ENCODE measurements at regions not wholly inside any gene's neighbourhood (a gene's known extent, or its start where the extent isn't known, plus 50 kb on each side); places are given as distances from the start of the nearest gene placed in this dataset.

DNA sequence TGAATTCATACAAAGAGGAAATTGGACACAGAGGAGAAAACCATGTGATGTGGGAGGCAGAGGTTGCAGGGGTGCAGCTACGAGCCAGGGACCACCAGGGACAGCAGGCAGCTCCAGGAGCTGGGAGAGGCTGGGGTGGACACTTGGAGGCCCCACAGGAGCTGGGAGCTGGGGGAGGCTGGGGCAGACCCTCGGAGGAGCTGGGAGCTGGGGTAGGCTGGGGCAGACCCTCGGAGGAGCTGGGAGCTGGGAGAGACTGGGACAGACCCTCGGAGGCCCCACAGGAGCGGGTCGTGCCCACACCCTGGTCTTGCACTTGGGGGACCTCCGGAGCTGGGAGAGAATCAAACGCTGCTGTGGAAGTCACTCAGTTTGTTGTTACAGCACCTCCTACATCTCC lies 141.7 kb downstream of the SOX1 start:
- no peak overlapping the region for H3K27ac Mint-ChIP-seq
- no peak overlapping the region for H3K4me3 Mint-ChIP-seq (ENCODE audit: low read depth)
- H3K9me3 Mint-ChIP-seq (ENCODE audit: low read depth) = no peaks in the 10 kb centered on the region
- H3K4me1 Mint-ChIP-seq (ENCODE audit: low read depth) = peaks cover 7% of the 10 kb centered on the region
- H3K36me3 Mint-ChIP-seq (ENCODE audit: insufficient read depth) = no peaks in the 10 kb centered on the region
- TF ChIP-seq, protein P1, sequence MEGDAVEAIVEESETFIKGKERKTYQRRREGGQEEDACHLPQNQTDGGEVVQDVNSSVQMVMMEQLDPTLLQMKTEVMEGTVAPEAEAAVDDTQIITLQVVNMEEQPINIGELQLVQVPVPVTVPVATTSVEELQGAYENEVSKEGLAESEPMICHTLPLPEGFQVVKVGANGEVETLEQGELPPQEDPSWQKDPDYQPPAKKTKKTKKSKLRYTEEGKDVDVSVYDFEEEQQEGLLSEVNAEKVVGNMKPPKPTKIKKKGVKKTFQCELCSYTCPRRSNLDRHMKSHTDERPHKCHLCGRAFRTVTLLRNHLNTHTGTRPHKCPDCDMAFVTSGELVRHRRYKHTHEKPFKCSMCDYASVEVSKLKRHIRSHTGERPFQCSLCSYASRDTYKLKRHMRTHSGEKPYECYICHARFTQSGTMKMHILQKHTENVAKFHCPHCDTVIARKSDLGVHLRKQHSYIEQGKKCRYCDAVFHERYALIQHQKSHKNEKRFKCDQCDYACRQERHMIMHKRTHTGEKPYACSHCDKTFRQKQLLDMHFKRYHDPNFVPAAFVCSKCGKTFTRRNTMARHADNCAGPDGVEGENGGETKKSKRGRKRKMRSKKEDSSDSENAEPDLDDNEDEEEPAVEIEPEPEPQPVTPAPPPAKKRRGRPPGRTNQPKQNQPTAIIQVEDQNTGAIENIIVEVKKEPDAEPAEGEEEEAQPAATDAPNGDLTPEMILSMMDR (IDR thresholded peaks at IDR 0.05; ENCODE audit: unreplicated experiment) = no peak
- peaks cover 62% of the 10 kb centered on the region for H3K27me3 Mint-ChIP-seq
- no peak for DNase-seq (ENCODE audit: low spot score, unreplicated experiment)

GRCh38 chr13:112209266-112209665 lies 142.3 kb downstream of the SOX1 start:
- Mint-ChIP-seq H3K27ac (no peak overlapping the region), H3K27me3 (peaks cover 59% of the 10 kb centered on the region), H3K9me3 (ENCODE audit: low read depth) (no peaks in the 10 kb centered on the region), H3K36me3 (ENCODE audit: insufficient read depth) (no peaks in the 10 kb centered on the region), H3K4me1 (ENCODE audit: low read depth) (peaks cover 10% of the 10 kb centered on the region), H3K4me3 (ENCODE audit: low read depth) (no peak overlapping the region)
- TF ChIP-seq, protein P1 (IDR thresholded peaks at IDR 0.05; ENCODE audit: unreplicated experiment) = no peak
- no peak for DNase-seq (ENCODE audit: low spot score, unreplicated experiment)

DNA sequence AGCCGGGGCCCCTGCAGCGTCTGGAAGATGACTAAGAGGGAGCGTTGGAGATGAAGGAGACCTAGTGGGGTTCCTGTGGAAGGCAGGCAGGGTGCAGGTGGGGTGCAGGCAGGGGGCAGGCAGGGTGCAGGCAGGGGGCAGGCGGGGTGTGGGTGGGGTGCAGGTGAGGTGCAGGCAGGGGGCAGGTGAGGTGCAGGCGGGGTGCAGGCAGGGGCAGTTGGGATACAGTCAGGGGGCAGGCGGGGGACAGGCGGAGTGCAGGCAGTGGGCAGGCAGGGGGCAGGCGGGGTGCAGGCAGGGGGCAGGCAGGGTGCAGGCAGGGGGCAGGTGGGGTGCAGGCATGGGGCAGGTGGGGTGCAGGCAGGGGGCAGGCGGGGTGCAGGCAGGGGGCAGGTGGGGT lies 142.8 kb downstream of the SOX1 start:
- no peak for DNase-seq (ENCODE audit: low spot score, unreplicated experiment)
- TF ChIP-seq, protein P1 (IDR thresholded peaks at IDR 0.05; ENCODE audit: unreplicated experiment) = no peak
- Mint-ChIP-seq H3K9me3 (ENCODE audit: low read depth) (no peaks in the 10 kb centered on the region), H3K4me3 (ENCODE audit: low read depth) (no peak overlapping the region), H3K27me3 (peaks cover 55% of the 10 kb centered on the region), H3K36me3 (ENCODE audit: insufficient read depth) (no peaks in the 10 kb centered on the region), H3K4me1 (ENCODE audit: low read depth) (peaks cover 10% of the 10 kb centered on the region), H3K27ac (no peak overlapping the region)

DNA sequence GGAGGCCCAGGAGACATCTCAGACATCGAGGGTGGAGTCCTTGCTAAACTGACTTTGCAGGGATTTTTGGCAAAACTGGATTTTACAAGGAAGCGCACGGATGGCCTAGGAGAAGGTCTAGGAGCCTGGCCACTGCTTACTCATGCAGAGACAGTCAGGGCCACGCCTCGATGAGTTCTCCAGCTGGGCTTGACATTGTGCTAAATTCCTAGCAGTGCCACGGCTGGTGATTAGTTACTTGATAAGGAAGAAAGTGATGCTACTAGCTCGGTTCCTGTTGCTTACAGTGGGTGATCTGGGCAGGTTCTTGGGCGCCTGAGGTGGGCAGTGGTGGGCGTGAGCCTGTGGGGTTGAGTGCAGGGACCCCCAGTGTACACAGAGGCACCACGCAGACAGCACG lies 143.4 kb downstream of the SOX1 start:
- Mint-ChIP-seq H3K27ac (no peak overlapping the region), H3K4me1 (ENCODE audit: low read depth) (peaks cover 4% of the 10 kb centered on the region), H3K4me3 (ENCODE audit: low read depth) (no peak overlapping the region), H3K36me3 (ENCODE audit: insufficient read depth) (no peaks in the 10 kb centered on the region), H3K9me3 (ENCODE audit: low read depth) (no peaks in the 10 kb centered on the region), H3K27me3 (peaks cover 49% of the 10 kb centered on the region)
- DNase-seq (ENCODE audit: low spot score, unreplicated experiment) = no peak
- TF ChIP-seq, protein P1 (IDR thresholded peaks at IDR 0.05; ENCODE audit: unreplicated experiment) = no peak

DNA sequence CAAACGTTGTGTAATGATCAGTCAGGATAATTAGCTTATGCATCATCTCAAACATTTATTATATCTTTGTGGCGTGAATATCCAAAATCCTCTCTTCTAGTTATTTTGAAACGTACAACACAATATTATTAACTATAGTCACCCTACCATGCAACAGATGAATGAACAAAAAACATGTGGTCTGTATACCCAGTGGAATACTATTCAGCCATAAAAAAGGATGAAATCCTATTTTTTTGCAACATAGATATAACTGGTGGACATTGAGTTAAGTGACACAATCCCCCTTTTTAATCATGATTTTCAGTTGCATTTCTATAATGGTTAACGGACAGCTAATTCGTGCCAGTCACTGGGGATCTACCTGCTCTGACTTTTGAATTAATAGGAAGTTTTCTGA lies 145.6 kb downstream of the SOX1 start:
- peaks cover 4% of the 10 kb centered on the region for H3K4me1 Mint-ChIP-seq (ENCODE audit: low read depth)
- H3K27me3 Mint-ChIP-seq = peaks cover 38% of the 10 kb centered on the region
- no peaks in the 10 kb centered on the region for H3K9me3 Mint-ChIP-seq (ENCODE audit: low read depth)
- DNase-seq (ENCODE audit: low spot score, unreplicated experiment) = no peak
- no peak overlapping the region for H3K4me3 Mint-ChIP-seq (ENCODE audit: low read depth)
- no peak overlapping the region for H3K27ac Mint-ChIP-seq
- H3K36me3 Mint-ChIP-seq (ENCODE audit: insufficient read depth) = no peaks in the 10 kb centered on the region
- TF ChIP-seq, protein P1 (IDR thresholded peaks at IDR 0.05; ENCODE audit: unreplicated experiment) = no peak
